Mononuclear cell (primary cell): ENCODE measurements at regions not wholly inside any gene's neighbourhood (a gene's known extent, or its start where the extent isn't known, plus 50 kb on each side); places are given as distances from the start of the nearest gene placed in this dataset.

Experiments used
- H3K27me3 ChIP-seq: 2 replicates; pipeline ENCODE4 v1.6.0; 2011; ENCODE audit warnings: low read length, control low read depth; ENCODE audit not compliant: insufficient read depth
- H3K4me1 ChIP-seq: 2 replicates; pipeline ENCODE4 v1.5.1; 2011; ENCODE audit warnings: mild to moderate bottlenecking, low read length, control low read depth; ENCODE audit not compliant: insufficient read depth
- H3K4me3 ChIP-seq: 2 replicates; pipeline ENCODE4 v1.5.1; 2011; ENCODE audit warnings: mild to moderate bottlenecking, low read length, moderate library complexity
- H3K9me3 ChIP-seq: 2 replicates; pipeline ENCODE4 v1.5.1; 2011; ENCODE audit warnings: low read depth, mild to moderate bottlenecking, control low read depth, low read length

GRCh38 chr10:120685136-120685535, 166.0 kb upstream of the WDR11 start:
- no peaks in the 10 kb centered on the region for H3K9me3 ChIP-seq
- H3K4me1 ChIP-seq = peaks cover 9% of the 10 kb centered on the region
- H3K4me3 ChIP-seq = no peak overlapping the region
- H3K27me3 ChIP-seq = no peaks in the 10 kb centered on the region

- Histone ChIP-seq H3K4me1 (peaks cover 13% of the 10 kb centered on the region), H3K27me3 (no peaks in the 10 kb centered on the region), H3K9me3 (no peaks in the 10 kb centered on the region), H3K4me3 (no peak overlapping the region)
These were observed 162.2 kb upstream of the WDR11 start for GRCh38 chr10:120688928-120689327.

- Histone ChIP-seq H3K9me3 (peaks cover 1% of the 10 kb centered on the region), H3K4me3 (no peak overlapping the region), H3K4me1 (peaks cover 9% of the 10 kb centered on the region), H3K27me3 (no peaks in the 10 kb centered on the region)
These were observed 161.2 kb upstream of the WDR11 start for GRCh38 chr10:120689777-120690529.

- peaks cover 18% of the 10 kb centered on the region for H3K9me3 ChIP-seq
- peaks cover 4% of the 10 kb centered on the region for H3K4me1 ChIP-seq
- no peaks in the 10 kb centered on the region for H3K27me3 ChIP-seq
- no peak overlapping the region for H3K4me3 ChIP-seq
These were observed 159.5 kb upstream of the WDR11 start for GRCh38 chr10:120691625-120692024.

GRCh38 chr10:120700426-120700825, 150.7 kb upstream of the WDR11 start:
- H3K4me1 ChIP-seq = no peaks in the 10 kb centered on the region
- H3K9me3 ChIP-seq = peaks cover 35% of the 10 kb centered on the region
- no peaks in the 10 kb centered on the region for H3K27me3 ChIP-seq
- H3K4me3 ChIP-seq = no peak overlapping the region

GRCh38 chr10:120701381-120701780, 149.8 kb upstream of the WDR11 start:
- H3K4me3 ChIP-seq = no peak overlapping the region
- no peaks in the 10 kb centered on the region for H3K27me3 ChIP-seq
- no peaks in the 10 kb centered on the region for H3K4me1 ChIP-seq
- peaks cover 25% of the 10 kb centered on the region for H3K9me3 ChIP-seq

GRCh38 chr10:120702032-120702431, 149.1 kb upstream of the WDR11 start:
- no peak overlapping the region for H3K4me3 ChIP-seq
- H3K27me3 ChIP-seq = no peaks in the 10 kb centered on the region
- peaks cover 19% of the 10 kb centered on the region for H3K9me3 ChIP-seq
- no peaks in the 10 kb centered on the region for H3K4me1 ChIP-seq

- Histone ChIP-seq H3K9me3 (no peaks in the 10 kb centered on the region), H3K27me3 (no peaks in the 10 kb centered on the region), H3K4me3 (no peak overlapping the region), H3K4me1 (peaks cover 2% of the 10 kb centered on the region)
These were observed 145.9 kb upstream of the WDR11 start for GRCh38 chr10:120705309-120705708.

- no peaks in the 10 kb centered on the region for H3K9me3 ChIP-seq
- peaks cover 27% of the 10 kb centered on the region for H3K4me1 ChIP-seq
- H3K4me3 ChIP-seq = no peak overlapping the region
- no peaks in the 10 kb centered on the region for H3K27me3 ChIP-seq
These were observed 141.1 kb upstream of the WDR11 start for GRCh38 chr10:120710076-120710475.

GRCh38 chr10:120711860-120712259, 139.3 kb upstream of the WDR11 start:
- Histone ChIP-seq H3K9me3 (no peaks in the 10 kb centered on the region), H3K27me3 (no peaks in the 10 kb centered on the region), H3K4me3 (no peak overlapping the region), H3K4me1 (peaks cover 45% of the 10 kb centered on the region)

- no peak overlapping the region for H3K4me3 ChIP-seq
- H3K4me1 ChIP-seq = peaks cover 53% of the 10 kb centered on the region
- H3K27me3 ChIP-seq = no peaks in the 10 kb centered on the region
- no peaks in the 10 kb centered on the region for H3K9me3 ChIP-seq
These were observed 137.5 kb upstream of the WDR11 start for GRCh38 chr10:120713573-120714205.

GRCh38 chr10:120715171-120715570, 136.0 kb upstream of the WDR11 start:
- no peaks in the 10 kb centered on the region for H3K27me3 ChIP-seq
- H3K4me3 ChIP-seq = no peak overlapping the region
- H3K4me1 ChIP-seq = peaks cover 64% of the 10 kb centered on the region
- H3K9me3 ChIP-seq = no peaks in the 10 kb centered on the region

GRCh38 chr10:120719333-120719732, 131.8 kb upstream of the WDR11 start:
- Histone ChIP-seq H3K4me3 (no peak overlapping the region), H3K4me1 (peaks cover 45% of the 10 kb centered on the region), H3K9me3 (no peaks in the 10 kb centered on the region), H3K27me3 (no peaks in the 10 kb centered on the region)

- H3K9me3 ChIP-seq = no peaks in the 10 kb centered on the region
- H3K4me3 ChIP-seq = no peak overlapping the region
- H3K4me1 ChIP-seq = no peaks in the 10 kb centered on the region
- H3K27me3 ChIP-seq = no peaks in the 10 kb centered on the region
These were observed 124.2 kb upstream of the WDR11 start for GRCh38 chr10:120727001-120727400.

GRCh38 chr10:120729547-120729946, 121.6 kb upstream of the WDR11 start:
- Histone ChIP-seq H3K9me3 (no peaks in the 10 kb centered on the region), H3K4me1 (no peaks in the 10 kb centered on the region), H3K4me3 (no peak overlapping the region), H3K27me3 (no peaks in the 10 kb centered on the region)

GRCh38 chr10:120732067-120732466, 119.1 kb upstream of the WDR11 start:
- H3K4me3 ChIP-seq = no peak overlapping the region
- H3K4me1 ChIP-seq = no peaks in the 10 kb centered on the region
- no peaks in the 10 kb centered on the region for H3K9me3 ChIP-seq
- H3K27me3 ChIP-seq = no peaks in the 10 kb centered on the region
